Kidney (tissue), 13 donors: ENCODE measurements at regions not wholly inside any gene's neighbourhood (a gene's known extent, or its start where the extent isn't known, plus 50 kb on each side); places are given as distances from the start of the nearest gene placed in this dataset.

Source experiments
- DNase-seq, 5 donors: peaks; one replicate each; pipeline ENCODE4 v3.0.0-alpha.2; 2013 to 2020
- FAIRE-seq: peaks from 2 replicates; lab custom pipeline; 2012; peaks lifted over from hg19 to GRCh38; lab: Jason Lieb, UNC
- H3K27ac ChIP-seq, 2 donors: one replicate each; pipeline ENCODE4 v1.7.0; 2013; ENCODE audit warnings: low read depth in 2 of 2, low read length in 2 of 2, inconsistent platforms in 1 of 2
- H3K27me3 ChIP-seq: one replicate; pipeline ENCODE4 v1.7.1; 2013; ENCODE audit warnings: low read length, inconsistent platforms; ENCODE audit not compliant: control insufficient read depth, insufficient read depth
- H3K36me3 ChIP-seq, 3 donors: one replicate each; pipeline versions ENCODE4 v1.7.0 to v1.7.1; 2013; ENCODE audit warnings: low read length in 3 of 3, control low read depth in 1 of 3, inconsistent platforms in 1 of 3; ENCODE audit not compliant: insufficient read depth in 3 of 3, control insufficient read depth in 2 of 3
- H3K4me1 ChIP-seq, 3 donors: one replicate each; pipeline versions ENCODE4 v1.7.0 to v1.7.1; 2013; ENCODE audit warnings: low read length in 3 of 3, inconsistent platforms in 1 of 3, low read depth in 1 of 3; ENCODE audit not compliant: control insufficient read depth in 2 of 3, insufficient read depth in 2 of 3
- H3K4me3 ChIP-seq, 3 donors: one replicate each; pipeline versions ENCODE4 v1.7.0 to v1.8.1; 2013; ENCODE audit warnings: low read length in 3 of 3, control low read depth in 1 of 3, inconsistent platforms in 1 of 3
- H3K9ac ChIP-seq, 3 donors: one replicate each; pipeline versions ENCODE4 v1.7.0 to v1.7.1; 2013; ENCODE audit warnings: low read length in 3 of 3, control low read depth in 1 of 3, inconsistent platforms in 1 of 3
- H3K9me3 ChIP-seq, 3 donors: one replicate each; pipeline versions ENCODE4 v1.7.0 to v1.7.1; 2013; ENCODE audit warnings: low read length in 3 of 3, control low read depth in 1 of 3, inconsistent platforms in 1 of 3; ENCODE audit not compliant: control insufficient read depth in 2 of 3, insufficient read depth in 1 of 3
- CTCF ChIP-seq: IDR thresholded peaks from 3 replicates; pipeline ENCODE4 v1.5.1; 2012; ENCODE audit warnings: mild to moderate bottlenecking, moderate library complexity, borderline replicate concordance; ENCODE audit not compliant: insufficient read depth; ENCODE audit errors: extremely low read depth
- intact Hi-C: fragments of 100-400 bp; cut with DNase I; formaldehyde crosslinking; loops from one replicate; pipeline ENCODE4 v1.11.1; 2022
- donor health status: control.
- donor health status: control.
- donor health status: control.
- donor health status: control.
- donor health status: control.
- donor health status: DM: yes; HTN: yes; CAD: no.
- donor health status: Normal renal cell carcinoma (clear cell type).

DNA sequence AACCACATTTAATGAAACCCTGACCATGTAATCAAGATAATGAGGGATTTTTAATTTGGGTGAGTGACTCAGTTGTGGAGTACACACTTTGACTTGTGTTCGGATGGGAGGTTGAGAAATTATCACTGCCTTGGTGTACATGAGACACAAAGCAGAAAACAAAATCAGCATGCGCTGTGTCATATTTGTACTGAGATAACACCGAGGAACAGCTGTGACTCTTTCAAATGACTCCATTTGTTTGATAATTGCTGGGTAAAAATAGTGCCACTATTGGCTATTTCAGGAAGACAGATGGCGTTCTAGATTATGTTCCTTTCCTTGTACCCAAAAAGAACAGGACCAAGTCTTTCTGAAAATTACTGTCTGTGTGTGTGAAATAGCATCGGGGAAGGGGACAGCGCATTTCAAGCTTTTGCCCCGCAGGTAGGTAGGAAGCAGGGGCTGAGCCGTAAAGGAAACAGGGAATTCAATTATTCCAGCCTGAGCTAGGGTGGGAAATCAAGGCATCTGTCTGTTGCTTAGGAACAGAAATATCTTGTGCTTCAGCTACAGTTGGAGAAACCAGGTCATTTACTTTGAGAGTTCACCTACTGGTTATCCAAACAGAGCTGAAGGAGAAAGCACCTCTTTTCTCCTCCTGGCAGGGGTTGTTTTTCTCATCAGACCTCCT is 114.3 kb downstream of the SNAPC1 start:
- H3K36me3 ChIP-seq = no peaks in the 10 kb centered on the region
- H3K4me3 ChIP-seq = no peak overlapping the region
- no peaks in the 10 kb centered on the region for H3K9me3 ChIP-seq
- intact Hi-C loops = no loop called here
- DNase-seq = peak in 2 of 5 donors; percentile 27 to 36
- no peak overlapping the region for H3K9ac ChIP-seq
- no peaks in the 10 kb centered on the region for H3K27me3 ChIP-seq
- FAIRE-seq = no peak
- H3K27ac ChIP-seq = no peak overlapping the region
- H3K4me1 ChIP-seq = no peaks in the 10 kb centered on the region
- no peak for TF ChIP-seq CTCF

GRCh38 chr14:61877035-61877390 is 114.8 kb downstream of the SNAPC1 start:
- FAIRE-seq (no peak), DNase-seq (peak in 1 of 5 donors; percentile 9)
- no peaks in the 10 kb centered on the region for H3K4me1 ChIP-seq
- no peak overlapping the region for H3K9ac ChIP-seq
- H3K27me3 ChIP-seq = no peaks in the 10 kb centered on the region
- H3K4me3 ChIP-seq = no peak overlapping the region
- H3K36me3 ChIP-seq = no peaks in the 10 kb centered on the region
- no peak overlapping the region for H3K27ac ChIP-seq
- intact Hi-C loops = no loop called here
- H3K9me3 ChIP-seq = no peaks in the 10 kb centered on the region
- no peak for TF ChIP-seq CTCF

DNA sequence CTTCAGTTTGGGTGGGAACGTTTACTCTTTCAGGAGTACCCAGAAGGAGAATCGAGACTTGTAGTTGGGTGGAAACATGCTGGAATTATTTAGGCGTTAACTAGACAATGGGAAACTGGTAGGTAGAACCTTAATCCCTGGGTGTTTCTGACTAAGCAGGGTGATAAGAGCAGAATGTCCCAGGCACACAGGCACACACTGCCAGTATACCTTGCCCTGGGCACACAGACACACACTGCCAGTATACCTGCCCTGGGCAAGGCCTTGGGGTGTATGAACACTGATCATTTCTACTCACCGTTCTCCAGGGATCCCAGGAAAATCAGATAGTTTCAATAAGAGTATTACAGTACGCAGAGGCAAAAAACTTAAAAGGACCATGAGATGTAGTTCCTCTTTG is 115.5 kb downstream of the SNAPC1 start:
- no peak overlapping the region for H3K27ac ChIP-seq
- FAIRE-seq (no peak), DNase-seq (no peak)
- H3K36me3 ChIP-seq = no peaks in the 10 kb centered on the region
- intact Hi-C loops = no loop called here
- no peaks in the 10 kb centered on the region for H3K9me3 ChIP-seq
- no peaks in the 10 kb centered on the region for H3K4me1 ChIP-seq
- no peak for TF ChIP-seq CTCF
- H3K27me3 ChIP-seq = no peaks in the 10 kb centered on the region
- H3K9ac ChIP-seq = no peak overlapping the region
- no peak overlapping the region for H3K4me3 ChIP-seq

GRCh38 chr14:61878931-61879330 is 116.7 kb downstream of the SNAPC1 start:
- H3K27ac ChIP-seq = no peak overlapping the region
- no peaks in the 10 kb centered on the region for H3K36me3 ChIP-seq
- DNase-seq (no peak), FAIRE-seq (no peak)
- no peak for TF ChIP-seq CTCF
- H3K27me3 ChIP-seq = no peaks in the 10 kb centered on the region
- intact Hi-C loops = no loop called here
- no peak overlapping the region for H3K9ac ChIP-seq
- H3K9me3 ChIP-seq = no peaks in the 10 kb centered on the region
- no peaks in the 10 kb centered on the region for H3K4me1 ChIP-seq
- H3K4me3 ChIP-seq = no peak overlapping the region
